Neural cell (in vitro differentiated cells): ENCODE measurements at regions not wholly inside any gene's neighbourhood (a gene's known extent, or its start where the extent isn't known, plus 50 kb on each side); places are given as distances from the start of the nearest gene placed in this dataset.

Experiments
- H2AFZ ChIP-seq: fragments of 200-600, 300-800 bp; sonication (generic), shearing (Covaris generic); 2 replicates; pipeline ENCODE4 v1.6.0; 2014; ENCODE audit warnings: low read depth, mild to moderate bottlenecking, antibody characterized with exemption, low read length, moderate library complexity
- H3F3A ChIP-seq: fragments of 200-600 bp; shearing (Covaris generic); 2 replicates; pipeline ENCODE4 v1.6.1; 2016; ENCODE audit warnings: mild to moderate bottlenecking, moderate library complexity, mixed read lengths, antibody characterized with exemption, low read length; ENCODE audit not compliant: insufficient read depth, poor library complexity, severe bottlenecking
- H3K27ac ChIP-seq: fragments of 200-600, 300-800 bp; sonication (generic), shearing (Covaris generic); 2 replicates; pipeline ENCODE4 v1.5.1; 2014; ENCODE audit warnings: mild to moderate bottlenecking, low read length, moderate library complexity
- H3K27me3 ChIP-seq: fragments of 300-800, 200-600 bp; sonication (generic), shearing (Covaris generic); 2 replicates; pipeline ENCODE4 v1.6.0; 2014; ENCODE audit warnings: mild to moderate bottlenecking, low read depth, low read length, moderate library complexity; ENCODE audit not compliant: insufficient read depth
- H3K36me3 ChIP-seq: fragments of 300-800, 200-600 bp; sonication (generic), shearing (Covaris generic); 2 replicates; pipeline ENCODE4 v1.5.1; 2014; ENCODE audit warnings: mild to moderate bottlenecking, antibody characterized with exemption, low read length, moderate library complexity; ENCODE audit not compliant: insufficient read depth
- H3K4me2 ChIP-seq: fragments of 300-800, 200-600 bp; sonication (generic), shearing (Covaris generic); 2 replicates; pipeline ENCODE4 v1.6.0; 2014; ENCODE audit warnings: mild to moderate bottlenecking, low read length
- H3K4me3 ChIP-seq: fragments of 300-800, 200-600 bp; sonication (generic), shearing (Covaris generic); 2 replicates; pipeline ENCODE4 v1.5.1; 2014; ENCODE audit warnings: mild to moderate bottlenecking, low read length, moderate library complexity
- H3K79me2 ChIP-seq: fragments of 200-600 bp; shearing (Covaris generic); replicated peaks from 2 replicates; pipeline ENCODE4 v1.6.0; 2014; ENCODE audit warnings: mild to moderate bottlenecking, low read length, moderate library complexity; ENCODE audit not compliant: insufficient read depth
- H3K9ac ChIP-seq: fragments of 300-800, 200-600 bp; sonication (generic), shearing (Covaris generic); 2 replicates; pipeline ENCODE4 v1.6.1; 2016; ENCODE audit warnings: mild to moderate bottlenecking, low read length, mixed read lengths
- H3K9me2 ChIP-seq: fragments of 200-600 bp; shearing (Covaris generic); 2 replicates; pipeline ENCODE4 v1.6.1; 2016; ENCODE audit warnings: mild to moderate bottlenecking, low read length, mixed read lengths; ENCODE audit not compliant: insufficient read depth
- H3K9me3 ChIP-seq: fragments of 200-600, 300-800 bp; sonication (generic), shearing (Covaris generic); 2 replicates; pipeline ENCODE4 v1.6.1; 2016; ENCODE audit warnings: mild to moderate bottlenecking, mixed run types, low read length, moderate library complexity, mixed read lengths
- H4K20me1 ChIP-seq: fragments of 200-600 bp; shearing (Covaris generic); 2 replicates; pipeline ENCODE4 v1.6.1; 2016; ENCODE audit warnings: mild to moderate bottlenecking, mixed run types; ENCODE audit not compliant: insufficient read depth
- CTCF ChIP-seq: fragments of 450-650 bp; IDR thresholded peaks from 2 replicates; pipeline ENCODE4 v1.5.1; 2014; ENCODE audit warnings: antibody characterized with exemption, mild to moderate bottlenecking, moderate library complexity; ENCODE audit not compliant: poor library complexity, severe bottlenecking
- EP300 ChIP-seq: fragments of 450-650 bp; conservative IDR thresholded peaks from 2 replicates; pipeline ENCODE4 v1.6.1; 2014; ENCODE audit warnings: antibody characterized with exemption, mild to moderate bottlenecking, moderate library complexity; ENCODE audit not compliant: poor library complexity, severe bottlenecking
- EZH2 ChIP-seq: fragments of 200-600, 300-800 bp; shearing (Covaris generic), sonication (generic); IDR thresholded peaks from 2 replicates; pipeline ENCODE4 v1.6.1; 2014; ENCODE audit warnings: antibody characterized with exemption, low read length, borderline replicate concordance, mild to moderate bottlenecking; ENCODE audit not compliant: insufficient read depth, poor library complexity, severe bottlenecking
- MXI1 ChIP-seq: fragments of 450-650 bp; conservative IDR thresholded peaks from 2 replicates; pipeline ENCODE4 v1.6.1; 2014; ENCODE audit warnings: antibody characterized with exemption, mild to moderate bottlenecking; ENCODE audit not compliant: poor library complexity, severe bottlenecking
- REST ChIP-seq: IDR thresholded peaks from 2 replicates; pipeline ENCODE4 v1.6.1; 2012; ENCODE audit warnings: borderline replicate concordance
- SMC3 ChIP-seq: fragments of 450-650 bp; conservative IDR thresholded peaks from 2 replicates; pipeline ENCODE4 v1.6.1; 2014; ENCODE audit warnings: antibody characterized with exemption, mild to moderate bottlenecking, moderate library complexity; ENCODE audit not compliant: poor library complexity
- TAF1 ChIP-seq: IDR thresholded peaks from 2 replicates; pipeline ENCODE4 v1.6.1; 2012; ENCODE audit warnings: low read depth

- H3K27ac ChIP-seq: no peak overlapping the region
- no peak for TF ChIP-seq REST
- no peak for TF ChIP-seq EZH2
- no peak for TF ChIP-seq SMC3
- TF ChIP-seq MXI1: no peak
- H3K9me2 ChIP-seq: no peaks in the 10 kb centered on the region
- H3K27me3 ChIP-seq: no peaks in the 10 kb centered on the region
- no peaks in the 10 kb centered on the region for H3K79me2 ChIP-seq
- H3K9ac ChIP-seq: no peak overlapping the region
- H3K9me3 ChIP-seq: no peaks in the 10 kb centered on the region
- no peak overlapping the region for H3K4me3 ChIP-seq
- H3K4me2 ChIP-seq: no peak overlapping the region
- H3F3A ChIP-seq: no peaks in the 10 kb centered on the region
- no peak overlapping the region for H2AFZ ChIP-seq
- H3K36me3 ChIP-seq: no peaks in the 10 kb centered on the region
- H4K20me1 ChIP-seq: no peaks in the 10 kb centered on the region
These were observed 205.0 kb upstream of the ASIC2 start for GRCh38 chr17:33498069-33498468.

GRCh38 chr17:33499040-33499439 lies 205.9 kb upstream of the ASIC2 start:
- Histone ChIP-seq H3K36me3 (no peaks in the 10 kb centered on the region), H3K9ac (no peak overlapping the region)
- TF ChIP-seq SMC3 (no peak), TAF1 (no peak), CTCF (no peak), EZH2 (no peak)

GRCh38 chr17:33500151-33500550 lies 207.1 kb upstream of the ASIC2 start:
- H2AFZ ChIP-seq: no peak overlapping the region
- no peaks in the 10 kb centered on the region for H3K27me3 ChIP-seq
- H3K4me3 ChIP-seq: no peak overlapping the region
- H3K36me3 ChIP-seq: no peaks in the 10 kb centered on the region
- H3K4me2 ChIP-seq: no peak overlapping the region
- H3K9me3 ChIP-seq: no peaks in the 10 kb centered on the region
- no peak overlapping the region for H3K27ac ChIP-seq
- no peaks in the 10 kb centered on the region for H3K79me2 ChIP-seq
- no peak overlapping the region for H3K9ac ChIP-seq
- no peaks in the 10 kb centered on the region for H3K9me2 ChIP-seq
- H3F3A ChIP-seq: no peaks in the 10 kb centered on the region
- TF ChIP-seq EZH2: no peak
- TF ChIP-seq MXI1: no peak
- no peak for TF ChIP-seq EP300
- TF ChIP-seq TAF1: no peak
- TF ChIP-seq CTCF: no peak
- no peak for TF ChIP-seq REST
- H4K20me1 ChIP-seq: no peaks in the 10 kb centered on the region

More at GRCh38 chr17:33499040-33499439, 205.9 kb upstream of the ASIC2 start:
- no peaks in the 10 kb centered on the region for H3K79me2 ChIP-seq
- H3F3A ChIP-seq: no peaks in the 10 kb centered on the region
- H3K4me2 ChIP-seq: no peak overlapping the region
- H4K20me1 ChIP-seq: no peaks in the 10 kb centered on the region
- no peak overlapping the region for H3K27ac ChIP-seq
- H3K9me3 ChIP-seq: no peaks in the 10 kb centered on the region
- H2AFZ ChIP-seq: no peak overlapping the region
- no peaks in the 10 kb centered on the region for H3K27me3 ChIP-seq
- H3K4me3 ChIP-seq: no peak overlapping the region
- no peaks in the 10 kb centered on the region for H3K9me2 ChIP-seq
